ENCODE measurements at regions not wholly inside any gene's neighbourhood (a gene's known extent, or its start where the extent isn't known, plus 50 kb on each side); places are given as distances from the start of the nearest gene placed in this dataset.

DNA sequence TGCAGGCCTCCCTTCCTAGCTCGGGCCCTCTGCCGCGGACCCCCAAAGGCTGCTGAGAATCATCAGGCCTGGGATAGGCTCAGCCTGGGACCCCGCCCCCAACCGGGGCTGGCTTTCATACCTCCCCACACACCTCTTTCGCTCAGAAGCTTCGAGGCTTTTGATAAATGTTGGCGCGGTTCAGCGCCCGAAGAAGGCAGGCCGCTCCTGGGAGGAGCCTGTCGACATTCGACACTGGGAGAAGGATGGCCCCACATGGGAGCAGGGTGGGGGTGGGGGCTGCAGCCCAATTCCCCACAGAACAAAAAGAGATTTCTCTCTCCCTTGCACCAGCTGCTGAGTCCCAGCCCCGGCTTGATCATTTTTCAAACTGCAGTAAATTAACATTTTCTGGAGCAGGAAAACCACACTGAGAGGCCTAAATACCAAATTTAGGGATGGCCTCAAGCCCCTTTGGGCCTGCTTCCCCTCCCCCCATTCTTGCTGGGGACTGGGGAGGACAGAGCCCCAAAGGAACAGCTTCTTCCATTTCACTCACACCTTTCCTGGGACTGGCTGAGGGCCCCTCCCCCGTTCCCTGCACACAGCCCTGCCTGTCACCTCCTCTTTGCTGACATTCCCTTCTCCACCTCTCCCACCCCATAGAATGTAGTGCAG, 112.9 kb upstream of the PJA1 start:
- Histone ChIP-seq H3K4me3 (ENCODE audit: low read depth, low read length) (no peak overlapping the region), H3K27me3 (ENCODE audit: control insufficient read depth, insufficient read depth, low read length) (no peaks in the 10 kb centered on the region), H3K4me1 (no peaks in the 10 kb centered on the region)

DNA sequence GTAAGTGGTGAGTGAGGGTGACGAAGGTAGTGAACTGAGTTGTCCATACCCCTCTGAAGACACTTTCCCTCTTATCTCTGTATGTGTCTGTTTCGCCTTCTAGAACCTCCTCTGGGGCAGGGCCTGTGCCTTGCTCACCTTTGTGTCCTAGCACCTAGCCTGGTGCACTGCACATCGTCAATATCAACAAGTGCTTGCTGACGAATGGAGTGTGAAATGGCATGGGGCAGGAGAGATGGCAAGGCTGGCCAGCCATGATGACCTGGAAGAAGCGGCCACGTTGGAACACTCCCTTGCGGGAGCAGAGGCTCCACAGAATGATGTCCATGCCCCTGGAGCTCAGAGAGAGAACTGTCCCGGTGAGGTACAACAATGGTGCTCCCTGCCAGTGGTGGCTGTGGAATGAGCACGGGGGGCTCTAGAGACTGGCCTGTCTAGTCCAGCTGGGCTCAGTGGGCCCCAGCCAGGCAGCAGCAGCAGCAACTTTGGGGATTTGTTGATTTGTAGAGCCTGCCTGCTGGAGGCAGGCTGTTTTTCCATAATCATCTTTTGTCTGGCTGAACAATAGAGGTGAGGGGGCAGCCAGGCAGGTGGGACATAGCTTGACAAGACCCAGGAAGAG, 112.2 kb upstream of the PJA1 start:
- H3K27me3 ChIP-seq (ENCODE audit: control insufficient read depth, insufficient read depth, low read length) = no peaks in the 10 kb centered on the region

More for the DNA sequence above, 112.9 kb upstream of the PJA1 start:
- Histone ChIP-seq H2AFZ (no peak overlapping the region), H3K4me2 (ENCODE audit: low read length) (no peak overlapping the region), H3K79me2 (no peaks in the 10 kb centered on the region), H3K9ac (no peak overlapping the region), H3K9me3 (ENCODE audit: control insufficient read depth, low read length) (no peaks in the 10 kb centered on the region), H3K27ac (no peak overlapping the region), H3K36me3 (ENCODE audit: control insufficient read depth, insufficient read depth, low read length) (no peaks in the 10 kb centered on the region)
- TF ChIP-seq, protein P1, sequence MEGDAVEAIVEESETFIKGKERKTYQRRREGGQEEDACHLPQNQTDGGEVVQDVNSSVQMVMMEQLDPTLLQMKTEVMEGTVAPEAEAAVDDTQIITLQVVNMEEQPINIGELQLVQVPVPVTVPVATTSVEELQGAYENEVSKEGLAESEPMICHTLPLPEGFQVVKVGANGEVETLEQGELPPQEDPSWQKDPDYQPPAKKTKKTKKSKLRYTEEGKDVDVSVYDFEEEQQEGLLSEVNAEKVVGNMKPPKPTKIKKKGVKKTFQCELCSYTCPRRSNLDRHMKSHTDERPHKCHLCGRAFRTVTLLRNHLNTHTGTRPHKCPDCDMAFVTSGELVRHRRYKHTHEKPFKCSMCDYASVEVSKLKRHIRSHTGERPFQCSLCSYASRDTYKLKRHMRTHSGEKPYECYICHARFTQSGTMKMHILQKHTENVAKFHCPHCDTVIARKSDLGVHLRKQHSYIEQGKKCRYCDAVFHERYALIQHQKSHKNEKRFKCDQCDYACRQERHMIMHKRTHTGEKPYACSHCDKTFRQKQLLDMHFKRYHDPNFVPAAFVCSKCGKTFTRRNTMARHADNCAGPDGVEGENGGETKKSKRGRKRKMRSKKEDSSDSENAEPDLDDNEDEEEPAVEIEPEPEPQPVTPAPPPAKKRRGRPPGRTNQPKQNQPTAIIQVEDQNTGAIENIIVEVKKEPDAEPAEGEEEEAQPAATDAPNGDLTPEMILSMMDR (IDR thresholded peaks at IDR 0.05) = no peak

DNA sequence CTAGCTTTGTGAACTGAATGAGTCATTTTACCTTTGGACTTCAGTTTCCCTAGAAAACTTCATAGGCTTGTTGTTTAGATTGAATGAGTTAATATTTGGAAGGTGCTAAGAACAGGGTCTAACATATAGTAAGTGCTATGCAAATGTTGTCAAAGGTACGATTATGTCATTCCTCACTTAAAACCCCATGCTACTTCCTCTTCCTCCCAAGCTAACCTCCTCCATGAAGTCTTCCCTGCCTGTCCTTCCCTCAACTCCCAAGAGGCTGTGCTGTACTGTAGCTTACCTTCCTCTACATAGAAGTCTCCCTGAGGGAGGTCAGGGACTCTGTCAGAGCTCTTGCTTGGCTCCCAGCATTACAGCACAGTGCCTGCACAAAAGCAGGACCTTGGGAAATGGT, 103.4 kb upstream of the PJA1 start:
- no peak overlapping the region for H3K27ac ChIP-seq
- H3K4me3 ChIP-seq (ENCODE audit: low read depth, low read length) = no peak overlapping the region

More for the DNA sequence above, 112.2 kb upstream of the PJA1 start:
- H3K4me1 ChIP-seq = no peaks in the 10 kb centered on the region
- no peak overlapping the region for H3K4me2 ChIP-seq (ENCODE audit: low read length)
- H3K9ac ChIP-seq = no peak overlapping the region
- H2AFZ ChIP-seq = no peak overlapping the region
- H3K4me3 ChIP-seq (ENCODE audit: low read depth, low read length) = no peak overlapping the region
- TF ChIP-seq, protein P1 (IDR thresholded peaks at IDR 0.05) = no peak
- H3K27ac ChIP-seq = no peak overlapping the region
- H3K36me3 ChIP-seq (ENCODE audit: control insufficient read depth, insufficient read depth, low read length) = no peaks in the 10 kb centered on the region
- H3K79me2 ChIP-seq = no peaks in the 10 kb centered on the region
- H3K9me3 ChIP-seq (ENCODE audit: control insufficient read depth, low read length) = no peaks in the 10 kb centered on the region

DNA sequence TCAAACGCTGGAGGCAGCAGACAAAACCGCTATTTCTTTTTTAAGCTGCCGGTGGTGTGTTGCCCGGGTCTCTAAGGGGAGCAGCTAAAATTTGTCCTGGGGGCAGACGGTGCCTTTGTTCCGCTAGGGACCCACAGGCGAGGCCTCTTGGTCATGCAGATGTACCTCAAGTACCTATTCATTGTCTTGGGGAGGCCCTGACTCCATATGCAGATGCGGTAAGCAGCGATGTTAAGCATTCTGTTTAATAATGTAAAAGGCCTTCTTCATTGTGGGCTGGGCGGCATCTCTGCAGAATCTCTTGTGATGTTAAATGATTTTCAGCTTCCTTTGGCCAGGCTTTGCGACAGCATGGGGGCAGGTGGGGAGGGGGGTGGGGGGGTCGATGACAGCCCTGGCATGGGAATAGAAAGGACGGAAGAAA, 98.9 kb upstream of the PJA1 start:
- no peaks in the 10 kb centered on the region for H3K4me1 ChIP-seq
- H3K27me3 ChIP-seq (ENCODE audit: control insufficient read depth, insufficient read depth, low read length) = no peaks in the 10 kb centered on the region
- H2AFZ ChIP-seq = no peak overlapping the region
- no peak overlapping the region for H3K27ac ChIP-seq
- no peaks in the 10 kb centered on the region for H3K36me3 ChIP-seq (ENCODE audit: control insufficient read depth, insufficient read depth, low read length)
- no peaks in the 10 kb centered on the region for H3K79me2 ChIP-seq
- H3K9ac ChIP-seq = no peak overlapping the region
- no peaks in the 10 kb centered on the region for H3K9me3 ChIP-seq (ENCODE audit: control insufficient read depth, low read length)
- no peak overlapping the region for H3K4me3 ChIP-seq (ENCODE audit: low read depth, low read length)
- TF ChIP-seq, protein P1 (IDR thresholded peaks at IDR 0.05) = no peak
- H3K4me2 ChIP-seq (ENCODE audit: low read length) = no peak overlapping the region

More for the DNA sequence above, 103.4 kb upstream of the PJA1 start:
- Histone ChIP-seq H3K9ac (no peak overlapping the region), H3K79me2 (no peaks in the 10 kb centered on the region), H3K36me3 (ENCODE audit: control insufficient read depth, insufficient read depth, low read length) (no peaks in the 10 kb centered on the region), H3K27me3 (ENCODE audit: control insufficient read depth, insufficient read depth, low read length) (no peaks in the 10 kb centered on the region), H3K4me2 (ENCODE audit: low read length) (no peak overlapping the region), H3K4me1 (no peaks in the 10 kb centered on the region), H2AFZ (no peak overlapping the region), H3K9me3 (ENCODE audit: control insufficient read depth, low read length) (no peaks in the 10 kb centered on the region)
- TF ChIP-seq, protein P1 (IDR thresholded peaks at IDR 0.05) = no peak

All from parathyroid adenoma (tissue), 2 donors.